ENCODE measurements at regions not wholly inside any gene's neighbourhood (a gene's known extent, or its start where the extent isn't known, plus 50 kb on each side); places are given as distances from the start of the nearest gene placed in this dataset.

DNA sequence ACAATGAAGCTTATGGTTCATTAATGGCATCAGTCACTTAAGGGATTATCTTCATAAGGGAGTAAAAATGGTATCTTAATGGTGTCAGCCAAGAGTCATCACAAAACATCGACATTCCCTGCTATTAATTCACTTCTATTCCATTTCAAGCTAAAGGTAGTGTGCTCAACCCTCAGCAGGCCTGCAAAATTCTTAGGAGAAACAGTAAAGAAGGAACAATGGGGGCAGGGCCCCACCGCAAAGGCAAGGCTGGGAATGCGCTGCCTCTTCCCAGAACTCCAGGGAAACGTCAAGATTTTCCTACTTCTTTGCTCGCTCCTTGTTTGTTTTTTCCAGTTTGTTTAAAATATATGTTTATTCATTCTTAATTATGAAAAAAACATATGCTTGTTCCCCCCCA lies 187.3 kb upstream of the TSC22D2 start:
- no peak overlapping the region for H3K4me3 ChIP-seq
- peaks cover 0 to 3% of the 10 kb centered on the region in 2 experiments; a peak in 1 of 4 replicates for H3K27me3 ChIP-seq (replicated peaks in 1 of 2; ENCODE audit: control insufficient read depth in 2 of 2, insufficient read depth in 2 of 2, low read length in 1 of 2)
- DNase-seq (ENCODE audit: low read depth, low spot score) (no peak), FAIRE-seq (no peak), ATAC-seq (no peak)
- H4K20me1 ChIP-seq (ENCODE audit: control insufficient read depth, insufficient read depth) = no peaks in the 10 kb centered on the region
- intact Hi-C loops (cut with micrococcal nuclease; ENCODE audit: unreplicated experiment) (loop anchor here (1.0 to 5.0 kb wide), 4 partner anchors 36 to 338 kb away; no protein-coding TSS in a partner anchor), in situ Hi-C loops (cut with MboI) (no loop called here)
- no peak overlapping the region for H3K9ac ChIP-seq (ENCODE audit: control insufficient read depth, insufficient read depth, low read length)
- no peaks in the 10 kb centered on the region; the same call in 2 of the 3 replicates for H3K9me3 ChIP-seq (replicated peaks; ENCODE audit: control insufficient read depth, insufficient read depth, low read length)
- ChIA-PET RAD21 (ENCODE audit: unreplicated experiment) (interaction anchor here (1.0 to 1.7 kb wide), 5 partner anchors 10 to 274 kb away, joined by 3 to 13 read pairs (median 5); no protein-coding TSS in a partner anchor), CTCF (interaction anchor here (0.6 to 5.4 kb wide), 27 partner anchors 9 to 455 kb away, joined by 3 to 66 read pairs (median 4); no protein-coding TSS in a partner anchor), POLR2A (no interaction called here), SMC1A (ENCODE audit: uncharacterized antibody, unreplicated experiment) (interaction anchor here (0.8 to 2.6 kb wide), 23 partner anchors 10 to 455 kb away, joined by 3 to 19 read pairs (median 4); no protein-coding TSS in a partner anchor)
- 67% methylated on average over 5 of the region's 5 CpGs for WGBS (ENCODE audit: insufficient coverage, insufficient replicate concordance, low lambda C conversion rate, missing lambda C conversion rate)
- H3K36me3 ChIP-seq (ENCODE audit: control insufficient read depth in 2 of 2, insufficient read depth in 2 of 2, low read length in 1 of 2) = no peaks in the 10 kb centered on the region
- no peaks in the 10 kb centered on the region for H3K79me2 ChIP-seq (ENCODE audit: control insufficient read depth, insufficient read depth, low read length)
- no peak overlapping the region for H2AFZ ChIP-seq (ENCODE audit: control insufficient read depth, low read depth, low read length)
- no peak overlapping the region for H3K4me2 ChIP-seq (ENCODE audit: control insufficient read depth, insufficient read depth)
- no TSS peak for BruUV-seq (replicated peaks)
- H3K4me1 ChIP-seq (ENCODE audit: control insufficient read depth, insufficient read depth, low read length) = no peaks in the 10 kb centered on the region
- no peak overlapping the region for H3K27ac ChIP-seq (ENCODE audit: control insufficient read depth, insufficient read depth)
- TF ChIP-seq KDM1A (IDR thresholded peaks at IDR 0.05; ENCODE audit: borderline replicate concordance) = no peak
- TF ChIP-seq ESRRA (IDR thresholded peaks at IDR 0.05; ENCODE audit: low read length) = no peak
- no peak for TF ChIP-seq EP300 (IDR thresholded peaks at IDR 0.05; ENCODE audit: borderline replicate concordance in 1 of 2, control insufficient read depth in 1 of 2, low read depth in 2 of 2, low read length in 2 of 2)
- no peak for TF ChIP-seq POU2F2 (IDR thresholded peaks at IDR 0.05; ENCODE audit: borderline replicate concordance, low read depth, low read length)
- TF ChIP-seq, protein P1, sequence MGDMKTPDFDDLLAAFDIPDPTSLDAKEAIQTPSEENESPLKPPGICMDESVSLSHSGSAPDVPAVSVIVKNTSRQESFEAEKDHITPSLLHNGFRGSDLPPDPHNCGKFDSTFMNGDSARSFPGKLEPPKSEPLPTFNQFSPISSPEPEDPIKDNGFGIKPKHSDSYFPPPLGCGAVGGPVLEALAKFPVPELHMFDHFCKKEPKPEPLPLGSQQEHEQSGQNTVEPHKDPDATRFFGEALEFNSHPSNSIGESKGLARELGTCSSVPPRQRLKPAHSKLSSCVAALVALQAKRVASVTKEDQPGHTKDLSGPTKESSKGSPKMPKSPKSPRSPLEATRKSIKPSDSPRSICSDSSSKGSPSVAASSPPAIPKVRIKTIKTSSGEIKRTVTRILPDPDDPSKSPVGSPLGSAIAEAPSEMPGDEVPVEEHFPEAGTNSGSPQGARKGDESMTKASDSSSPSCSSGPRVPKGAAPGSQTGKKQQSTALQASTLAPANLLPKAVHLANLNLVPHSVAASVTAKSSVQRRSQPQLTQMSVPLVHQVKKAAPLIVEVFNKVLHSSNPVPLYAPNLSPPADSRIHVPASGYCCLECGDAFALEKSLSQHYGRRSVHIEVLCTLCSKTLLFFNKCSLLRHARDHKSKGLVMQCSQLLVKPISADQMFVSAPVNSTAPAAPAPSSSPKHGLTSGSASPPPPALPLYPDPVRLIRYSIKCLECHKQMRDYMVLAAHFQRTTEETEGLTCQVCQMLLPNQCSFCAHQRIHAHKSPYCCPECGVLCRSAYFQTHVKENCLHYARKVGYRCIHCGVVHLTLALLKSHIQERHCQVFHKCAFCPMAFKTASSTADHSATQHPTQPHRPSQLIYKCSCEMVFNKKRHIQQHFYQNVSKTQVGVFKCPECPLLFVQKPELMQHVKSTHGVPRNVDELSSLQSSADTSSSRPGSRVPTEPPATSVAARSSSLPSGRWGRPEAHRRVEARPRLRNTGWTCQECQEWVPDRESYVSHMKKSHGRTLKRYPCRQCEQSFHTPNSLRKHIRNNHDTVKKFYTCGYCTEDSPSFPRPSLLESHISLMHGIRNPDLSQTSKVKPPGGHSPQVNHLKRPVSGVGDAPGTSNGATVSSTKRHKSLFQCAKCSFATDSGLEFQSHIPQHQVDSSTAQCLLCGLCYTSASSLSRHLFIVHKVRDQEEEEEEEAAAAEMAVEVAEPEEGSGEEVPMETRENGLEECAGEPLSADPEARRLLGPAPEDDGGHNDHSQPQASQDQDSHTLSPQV (IDR thresholded peaks at IDR 0.05) = no peak
- no peak for TF ChIP-seq RBBP5 (conservative IDR thresholded peaks at IDR 0.05)
- TF ChIP-seq TARDBP (IDR thresholded peaks at IDR 0.05; ENCODE audit: borderline replicate concordance) = no peak
- TF ChIP-seq CBX5 (IDR thresholded peaks at IDR 0.05; ENCODE audit: low read depth) = no peak
- TF ChIP-seq JUND (IDR thresholded peaks at IDR 0.05; ENCODE audit: low read depth, low read length) = no peak
- TF ChIP-seq SP1 (IDR thresholded peaks at IDR 0.05; ENCODE audit: low read depth, low read length) = no peak
- no peak for TF ChIP-seq TCF7 (IDR thresholded peaks at IDR 0.05; ENCODE audit: borderline replicate concordance)
- TF ChIP-seq, protein P2, sequence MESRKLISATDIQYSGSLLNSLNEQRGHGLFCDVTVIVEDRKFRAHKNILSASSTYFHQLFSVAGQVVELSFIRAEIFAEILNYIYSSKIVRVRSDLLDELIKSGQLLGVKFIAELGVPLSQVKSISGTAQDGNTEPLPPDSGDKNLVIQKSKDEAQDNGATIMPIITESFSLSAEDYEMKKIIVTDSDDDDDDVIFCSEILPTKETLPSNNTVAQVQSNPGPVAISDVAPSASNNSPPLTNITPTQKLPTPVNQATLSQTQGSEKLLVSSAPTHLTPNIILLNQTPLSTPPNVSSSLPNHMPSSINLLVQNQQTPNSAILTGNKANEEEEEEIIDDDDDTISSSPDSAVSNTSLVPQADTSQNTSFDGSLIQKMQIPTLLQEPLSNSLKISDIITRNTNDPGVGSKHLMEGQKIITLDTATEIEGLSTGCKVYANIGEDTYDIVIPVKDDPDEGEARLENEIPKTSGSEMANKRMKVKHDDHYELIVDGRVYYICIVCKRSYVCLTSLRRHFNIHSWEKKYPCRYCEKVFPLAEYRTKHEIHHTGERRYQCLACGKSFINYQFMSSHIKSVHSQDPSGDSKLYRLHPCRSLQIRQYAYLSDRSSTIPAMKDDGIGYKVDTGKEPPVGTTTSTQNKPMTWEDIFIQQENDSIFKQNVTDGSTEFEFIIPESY (IDR thresholded peaks at IDR 0.05) = no peak
- TF ChIP-seq, protein P3, sequence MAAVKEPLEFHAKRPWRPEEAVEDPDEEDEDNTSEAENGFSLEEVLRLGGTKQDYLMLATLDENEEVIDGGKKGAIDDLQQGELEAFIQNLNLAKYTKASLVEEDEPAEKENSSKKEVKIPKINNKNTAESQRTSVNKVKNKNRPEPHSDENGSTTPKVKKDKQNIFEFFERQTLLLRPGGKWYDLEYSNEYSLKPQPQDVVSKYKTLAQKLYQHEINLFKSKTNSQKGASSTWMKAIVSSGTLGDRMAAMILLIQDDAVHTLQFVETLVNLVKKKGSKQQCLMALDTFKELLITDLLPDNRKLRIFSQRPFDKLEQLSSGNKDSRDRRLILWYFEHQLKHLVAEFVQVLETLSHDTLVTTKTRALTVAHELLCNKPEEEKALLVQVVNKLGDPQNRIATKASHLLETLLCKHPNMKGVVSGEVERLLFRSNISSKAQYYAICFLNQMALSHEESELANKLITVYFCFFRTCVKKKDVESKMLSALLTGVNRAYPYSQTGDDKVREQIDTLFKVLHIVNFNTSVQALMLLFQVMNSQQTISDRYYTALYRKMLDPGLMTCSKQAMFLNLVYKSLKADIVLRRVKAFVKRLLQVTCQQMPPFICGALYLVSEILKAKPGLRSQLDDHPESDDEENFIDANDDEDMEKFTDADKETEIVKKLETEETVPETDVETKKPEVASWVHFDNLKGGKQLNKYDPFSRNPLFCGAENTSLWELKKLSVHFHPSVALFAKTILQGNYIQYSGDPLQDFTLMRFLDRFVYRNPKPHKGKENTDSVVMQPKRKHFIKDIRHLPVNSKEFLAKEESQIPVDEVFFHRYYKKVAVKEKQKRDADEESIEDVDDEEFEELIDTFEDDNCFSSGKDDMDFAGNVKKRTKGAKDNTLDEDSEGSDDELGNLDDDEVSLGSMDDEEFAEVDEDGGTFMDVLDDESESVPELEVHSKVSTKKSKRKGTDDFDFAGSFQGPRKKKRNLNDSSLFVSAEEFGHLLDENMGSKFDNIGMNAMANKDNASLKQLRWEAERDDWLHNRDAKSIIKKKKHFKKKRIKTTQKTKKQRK (IDR thresholded peaks at IDR 0.05; ENCODE audit: low read depth, low read length) = no peak
- no peak for TF ChIP-seq TBL1XR1 (IDR thresholded peaks at IDR 0.05; ENCODE audit: low read depth, low read length)
- TF ChIP-seq NR2F1 (conservative IDR thresholded peaks at IDR 0.05) = no peak
- no peak for TF ChIP-seq RB1 (IDR thresholded peaks at IDR 0.05; ENCODE audit: borderline replicate concordance)
